ENCODE measurements at regions not wholly inside any gene's neighbourhood (a gene's known extent, or its start where the extent isn't known, plus 50 kb on each side); places are given as distances from the start of the nearest gene placed in this dataset.
"Not testable (repeated sequence)": the region's sequence is repeated elsewhere in the genome, so short reads cannot be mapped to it uniquely, and the experiment has no call there.

GRCh38 chr20:29296256-29297230 is 1960.9 kb upstream of the DEFB115 start:
- no peak for DNase-seq

GRCh38 chr20:29297411-29298270 is 1959.8 kb upstream of the DEFB115 start:
- DNase-seq, result no peak

GRCh38 chr20:29298271-29298590 is 1959.2 kb upstream of the DEFB115 start:
- DNase-seq, result no peak

GRCh38 chr20:29298759-29299613 is 1958.5 kb upstream of the DEFB115 start:
- no peak for DNase-seq

DNA sequence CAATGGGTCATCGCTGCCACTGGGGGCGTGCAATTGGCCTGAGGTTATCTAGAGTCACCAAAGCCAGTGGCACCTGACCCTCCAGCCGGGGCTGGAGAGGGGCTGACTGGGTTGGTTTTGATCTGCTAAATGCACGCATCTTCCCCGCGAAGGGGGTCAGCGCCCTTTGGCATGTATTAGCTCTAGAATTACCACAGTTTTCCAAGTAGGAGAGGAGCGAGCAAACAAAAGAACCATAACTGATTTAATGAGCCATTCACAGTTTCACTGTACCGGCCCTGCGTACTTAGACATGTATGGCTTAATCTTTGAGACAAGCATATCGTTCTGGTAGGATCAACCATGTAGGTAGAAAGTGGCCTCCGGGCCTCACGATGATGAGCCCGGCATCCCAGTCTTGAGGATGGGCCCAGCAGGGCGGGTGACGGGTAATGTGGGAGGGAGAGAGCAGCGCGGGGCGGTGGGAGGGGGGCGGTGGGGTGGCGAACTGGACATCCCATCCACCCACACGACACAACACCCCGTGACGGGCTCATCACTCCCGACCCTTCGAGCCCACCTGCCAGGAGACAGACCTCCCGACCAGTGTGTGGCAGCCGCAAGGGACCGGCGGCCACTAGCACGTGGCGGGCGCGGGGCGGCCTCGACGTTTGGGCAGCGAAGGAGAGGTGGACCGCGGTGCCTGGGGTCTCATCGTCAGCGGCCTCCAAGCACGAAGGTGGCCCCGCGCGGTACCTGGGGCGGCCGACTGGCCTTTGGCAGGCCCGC is 1957.5 kb upstream of the DEFB115 start:
- no peak for DNase-seq

GRCh38 chr20:29300579-29301551 is 1956.6 kb upstream of the DEFB115 start:
- no peak for DNase-seq

DNA sequence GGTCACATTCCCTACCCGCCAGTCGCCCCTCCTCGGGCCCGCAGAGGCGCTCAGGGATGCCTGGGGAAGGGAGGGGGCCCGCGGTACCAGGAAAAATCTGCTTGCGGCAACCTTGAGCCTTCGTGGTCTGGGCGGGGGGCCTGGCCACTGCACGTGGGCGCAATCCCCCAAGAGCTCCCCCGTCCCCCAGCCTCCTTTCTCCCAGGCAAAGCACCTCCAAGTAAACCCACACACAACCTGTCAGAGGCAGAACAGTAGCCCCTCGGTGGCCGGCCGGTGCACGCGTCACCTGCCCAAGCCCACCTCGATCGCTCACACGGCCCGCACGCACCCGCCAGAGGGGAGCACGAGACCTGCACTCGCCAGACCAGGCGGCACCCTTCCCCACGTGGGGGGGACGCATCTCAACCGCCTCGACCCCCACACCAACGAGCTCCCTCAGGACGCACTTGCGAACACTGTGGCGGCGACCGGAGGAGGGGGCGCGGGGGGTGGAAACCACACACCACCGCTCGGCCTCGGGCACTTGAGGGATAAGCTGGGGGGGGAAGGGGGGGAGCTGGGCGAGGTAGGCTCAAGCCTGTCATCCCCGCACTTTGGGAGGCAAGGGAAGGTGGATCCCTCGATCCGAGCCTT is 1955.7 kb upstream of the DEFB115 start:
- no peak for DNase-seq

- no peak for DNase-seq
These were observed 1954.4 kb upstream of the DEFB115 start for GRCh38 chr20:29302979-29303644.

DNA sequence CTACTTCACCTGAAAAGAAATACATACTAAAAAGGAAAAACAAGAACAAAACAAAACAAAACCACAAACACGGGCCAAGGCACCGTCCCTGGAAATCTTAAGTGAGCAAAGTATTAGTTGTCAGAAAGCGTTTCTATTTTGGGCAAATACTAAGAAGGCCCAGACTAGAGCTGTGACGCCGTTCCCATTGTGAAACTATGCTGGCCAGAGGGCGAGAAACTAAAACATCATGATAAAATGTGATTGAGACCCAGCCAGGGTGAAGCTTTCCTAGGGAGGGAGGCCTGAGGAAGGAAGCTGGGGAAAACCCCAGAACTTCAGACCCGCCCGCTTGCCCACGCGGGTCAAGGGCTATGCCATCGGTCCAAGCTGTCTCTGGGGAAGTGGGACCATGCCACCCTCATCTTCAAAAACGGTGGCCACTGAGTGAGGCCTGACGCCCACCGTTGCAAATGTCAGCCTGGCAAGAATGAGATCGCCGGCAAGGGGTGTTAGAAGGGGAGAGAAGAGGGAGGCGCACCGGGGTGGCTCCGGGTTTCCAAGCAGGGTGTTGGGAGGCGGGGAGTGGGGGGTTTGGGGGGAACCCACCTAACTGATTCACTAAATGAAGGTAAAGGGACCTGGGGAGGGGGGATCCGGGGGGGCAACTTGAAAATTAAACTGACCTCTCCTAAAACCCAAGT is 1950.9 kb upstream of the DEFB115 start:
- DNase-seq, result no peak

DNA sequence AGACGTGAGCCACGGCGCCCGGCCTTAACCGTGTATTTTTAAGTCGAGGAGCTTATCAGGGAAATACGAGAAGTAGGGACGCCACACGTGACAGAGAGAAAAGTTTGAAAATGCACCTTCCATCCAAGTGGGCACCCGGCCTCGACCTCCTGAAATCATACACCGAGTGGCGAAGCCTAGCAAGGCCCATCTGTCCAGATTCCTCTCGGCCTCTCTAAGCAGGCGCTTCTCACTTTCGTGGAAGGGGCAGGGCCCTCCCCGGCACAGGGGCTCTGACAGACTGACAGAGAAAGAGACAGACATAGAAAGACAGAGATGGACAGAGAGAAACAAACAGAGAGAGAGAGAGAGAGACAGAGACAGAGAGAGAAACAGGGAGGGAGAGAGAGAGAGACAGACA is 1950.0 kb upstream of the DEFB115 start:
- not testable (repeated sequence) for DNase-seq

DNA sequence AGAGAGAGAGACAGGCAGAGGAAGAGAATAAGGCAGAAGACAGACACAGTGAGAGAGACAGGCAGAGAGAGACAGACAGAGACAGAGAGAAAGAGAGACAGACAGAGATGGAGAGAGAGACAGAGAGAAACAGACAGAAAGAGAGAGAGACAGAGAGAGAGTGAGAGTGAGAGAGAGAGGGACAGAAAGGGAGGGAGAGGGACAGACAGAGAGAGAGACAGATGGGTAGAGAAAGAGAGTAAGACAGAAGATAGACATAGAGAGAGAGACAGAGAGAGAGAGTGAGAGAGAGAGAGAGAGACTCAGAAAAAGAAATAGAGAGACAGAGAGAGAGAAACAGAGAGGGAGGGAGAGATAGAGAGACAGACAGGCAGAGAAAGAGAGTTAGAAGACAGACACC is 1948.5 kb upstream of the DEFB115 start:
- not testable (repeated sequence) for DNase-seq

DNA sequence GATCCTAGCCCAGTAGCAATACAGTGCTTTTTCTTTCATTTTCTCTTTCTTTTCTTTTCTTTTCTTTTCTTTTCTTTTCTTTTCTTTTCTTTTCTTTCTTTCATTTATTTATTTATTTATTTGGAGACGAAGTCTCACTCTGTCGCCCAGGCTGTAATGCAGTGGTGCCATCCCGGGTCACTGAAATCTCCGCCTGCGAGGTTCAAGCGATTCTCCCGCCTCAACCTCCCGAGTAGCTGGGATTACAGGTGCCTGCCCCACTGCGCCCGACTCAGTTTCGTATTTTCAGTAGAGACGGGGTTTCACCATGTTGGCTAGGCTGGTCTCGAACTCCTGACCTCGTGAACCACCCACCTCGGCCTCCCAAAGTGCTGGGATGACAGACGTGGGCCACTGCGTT is 1948.0 kb upstream of the DEFB115 start:
- DNase-seq, result not testable (repeated sequence)

DNA sequence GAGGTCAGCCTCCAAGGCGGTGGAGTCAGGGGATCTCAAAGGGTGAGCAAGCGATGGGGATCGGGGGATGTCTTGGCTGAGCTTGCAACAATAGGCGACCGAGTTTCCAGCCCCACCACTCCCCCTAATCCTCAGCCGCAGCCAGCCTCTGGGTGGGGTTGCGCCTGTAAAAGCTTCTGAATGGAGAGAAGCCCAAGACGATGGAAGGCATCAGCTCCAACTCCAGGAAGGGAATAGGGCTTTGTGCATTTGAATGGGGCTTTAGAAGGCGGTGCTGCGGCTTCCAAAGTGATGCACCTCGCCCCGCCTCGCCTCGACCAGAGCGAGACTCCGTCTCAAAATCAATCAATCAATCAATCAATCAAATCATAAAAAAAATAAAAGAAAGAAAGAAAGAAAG is 1946.4 kb upstream of the DEFB115 start:
- DNase-seq, result not testable (repeated sequence)

GRCh38 chr20:29312679-29313078 is 1944.8 kb upstream of the DEFB115 start:
- DNase-seq, result not testable (repeated sequence)

- no peak for DNase-seq
These were observed 1944.0 kb upstream of the DEFB115 start for GRCh38 chr20:29313481-29313880.

DNA sequence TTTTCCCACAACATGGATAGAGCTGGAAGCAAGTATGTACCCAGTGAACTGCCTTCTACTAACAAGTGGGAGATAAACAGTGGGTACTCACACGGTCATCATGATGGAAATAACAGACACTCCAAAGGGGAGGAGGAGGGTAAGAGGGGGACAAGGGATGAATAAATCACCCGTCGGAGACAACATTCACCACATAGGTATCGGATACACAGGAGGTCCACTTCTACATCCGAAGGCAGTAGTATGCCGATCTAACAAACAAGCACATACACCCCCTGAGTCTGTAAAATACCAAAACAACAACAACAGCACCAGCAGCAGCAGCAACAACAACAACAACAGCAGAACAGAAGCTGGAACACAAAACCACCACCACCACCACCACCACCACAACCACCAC is 1943.2 kb upstream of the DEFB115 start:
- DNase-seq, result no peak

DNA sequence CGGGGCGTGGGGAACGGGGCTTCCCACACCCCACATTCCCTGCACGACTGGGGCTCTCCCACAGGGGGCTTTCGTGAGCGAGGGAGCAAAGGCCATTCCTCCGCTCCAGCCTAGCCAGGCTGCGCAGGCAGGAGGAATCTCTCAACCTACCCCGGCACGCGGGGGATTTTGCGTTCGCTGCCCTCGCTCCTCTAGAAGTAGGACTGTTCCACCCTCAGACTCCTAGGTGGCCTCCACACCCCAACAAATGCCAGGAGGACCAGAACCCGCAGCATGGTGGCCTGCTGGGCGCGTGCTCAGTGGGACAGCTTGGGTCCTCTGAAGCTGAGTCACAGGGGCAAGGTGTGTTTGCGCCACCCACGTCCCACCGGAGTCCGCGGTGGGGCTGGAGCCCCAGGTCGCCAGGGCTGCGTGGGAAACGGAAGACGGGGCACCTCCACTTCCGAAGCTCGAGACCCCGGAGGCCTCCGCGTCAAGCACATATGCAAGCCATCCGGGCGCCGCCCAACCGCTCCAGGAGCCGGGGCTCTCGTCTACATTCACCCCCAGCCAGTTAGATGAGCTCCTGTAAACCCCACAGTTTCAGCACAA is 1938.5 kb upstream of the DEFB115 start:
- no peak for DNase-seq

GRCh38 chr20:29319725-29320124 is 1937.7 kb upstream of the DEFB115 start:
- DNase-seq, result no peak

Data from NCI-H774 (cell line).